SK-N-MC (cell line): ENCODE measurements at regions not wholly inside any gene's neighbourhood (a gene's known extent, or its start where the extent isn't known, plus 50 kb on each side); places are given as distances from the start of the nearest gene placed in this dataset.

Source experiments
- EZH2 ChIP-seq: fragments of 200-600 bp; sonication (generic); IDR thresholded peaks from one replicate; pipeline ENCODE4 v1.6.1; 2017; ENCODE audit warnings: antibody characterized with exemption
- FOXP2 ChIP-seq: optimal IDR thresholded peaks from 2 replicates; pipeline ENCODE3; 2011; ENCODE audit warnings: mild to moderate bottlenecking, moderate library complexity; ENCODE audit not compliant: insufficient read depth; ENCODE audit errors: extremely low read length, control extremely low read depth
- POLR2AphosphoS5 ChIP-seq: IDR thresholded peaks from 2 replicates; pipeline ENCODE4 v1.6.1; 2012; ENCODE audit warnings: mild to moderate bottlenecking, low read depth, low read length, borderline replicate concordance

DNA sequence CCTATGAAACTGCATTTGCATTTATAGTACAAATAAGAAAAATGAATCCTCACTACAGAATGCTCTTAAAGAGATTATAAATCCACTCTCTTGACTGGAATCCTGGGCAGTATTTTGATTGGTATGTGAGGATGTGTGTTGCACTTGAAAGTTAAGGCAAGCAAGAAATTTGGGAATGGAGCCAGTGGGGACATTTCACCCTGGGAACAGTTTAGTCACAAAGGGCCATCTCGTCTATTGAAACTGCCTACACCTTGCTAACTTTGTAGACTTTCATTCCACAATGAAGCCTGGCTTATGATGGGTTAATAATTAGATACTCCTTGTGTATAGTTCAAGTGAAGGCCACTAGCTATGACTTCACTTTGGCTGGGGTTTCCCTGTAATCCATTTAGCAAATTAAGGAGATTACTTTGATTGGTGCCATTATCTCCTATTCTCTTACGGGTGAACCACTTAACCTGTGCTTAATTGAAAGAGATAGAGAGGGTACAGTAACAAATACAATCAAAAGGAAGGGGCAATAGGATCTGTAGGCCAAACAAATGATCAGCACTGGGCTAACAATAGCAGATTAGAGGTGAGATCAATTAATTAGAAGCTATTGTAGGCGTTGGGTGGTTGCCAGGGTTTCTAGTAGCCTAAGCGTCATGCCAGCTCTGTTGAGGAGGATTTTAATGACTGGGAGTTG is 146.9 kb upstream of the RARB start:
- no peak for TF ChIP-seq POLR2AphosphoS5
- no peak for TF ChIP-seq EZH2
- TF ChIP-seq FOXP2, result no peak
